ENCODE measurements at regions not wholly inside any gene's neighbourhood (a gene's known extent, or its start where the extent isn't known, plus 50 kb on each side); places are given as distances from the start of the nearest gene placed in this dataset.

GRCh38 chr5:174997688-174998087 lies 273.3 kb downstream of the MSX2 start:
- TF ChIP-seq CTCF (conservative IDR thresholded peaks at IDR 0.05; ENCODE audit: low read depth, low read length) (no peak), EZH2phosphoT487 (IDR thresholded peaks at IDR 0.05; ENCODE audit: borderline replicate concordance, low read length) (no peak)
